ENCODE measurements at regions not wholly inside any gene's neighbourhood (a gene's known extent, or its start where the extent isn't known, plus 50 kb on each side); places are given as distances from the start of the nearest gene placed in this dataset.
A peak's percentile ranks its signal among the peaks of the same experiment; 100 is the strongest.

GRCh38 chr1:228930479-228930957 lies 195.2 kb downstream of the RHOU start:
- TF ChIP-seq CTCF (IDR thresholded peaks at IDR 0.05) = no peak
- TF ChIP-seq POLR2A (IDR thresholded peaks at IDR 0.05) = no peak
- no peak overlapping the region for H3K27ac ChIP-seq
- ATAC-seq = no peak

GRCh38 chr1:228933753-228934152 lies 198.5 kb downstream of the RHOU start:
- intact Hi-C loops (cut with DNase I) = no loop called here
- Histone ChIP-seq H3K36me3 (no peaks in the 10 kb centered on the region), H3K9me3 (no peaks in the 10 kb centered on the region), H3K27ac (no peak overlapping the region), H3K27me3 (no peaks in the 10 kb centered on the region), H3K4me1 (peaks cover 0 to 42% (median 17%) of the 10 kb centered on the region in 4 donors), H3K4me3 (no peak overlapping the region)
- TF ChIP-seq POLR2A (IDR thresholded peaks at IDR 0.05) (no peak), CTCF (IDR thresholded peaks at IDR 0.05) (no peak)
- peak in 2 of 4 donors; percentile 5 to 10 for ATAC-seq
- WGBS (ENCODE audit: insufficient coverage, low coverage, low lambda C conversion rate, missing lambda C conversion rate) = 37% methylated on average over 3 of the region's 3 CpGs
- DNase-seq = no peak

More at GRCh38 chr1:228930479-228930957, 195.2 kb downstream of the RHOU start:
- Histone ChIP-seq H3K36me3 (no peaks in the 10 kb centered on the region), H3K4me3 (no peak overlapping the region), H3K27me3 (no peaks in the 10 kb centered on the region), H3K4me1 (peaks cover 0 to 21% (median 7%) of the 10 kb centered on the region in 4 donors), H3K9me3 (no peaks in the 10 kb centered on the region)
- DNase-seq = no peak
- WGBS (ENCODE audit: insufficient coverage, low coverage, low lambda C conversion rate, missing lambda C conversion rate) = 67% methylated on average over 10 of the region's 10 CpGs
- intact Hi-C loops (cut with DNase I) = no loop called here

GRCh38 chr1:228935198-228935663 lies 200.0 kb downstream of the RHOU start:
- ATAC-seq (peak; percentile 55 to 79 (median 72)), DNase-seq (peak in 1 of 3 donors; percentile 66)
- H3K36me3 ChIP-seq = no peaks in the 10 kb centered on the region
- no peak for TF ChIP-seq CTCF (IDR thresholded peaks at IDR 0.05)
- TF ChIP-seq POLR2A (IDR thresholded peaks at IDR 0.05) = no peak
- H3K4me3 ChIP-seq = no peak overlapping the region
- peak overlapping the region in 2 of 3 donors; percentile 21 to 56 for H3K27ac ChIP-seq
- H3K9me3 ChIP-seq = no peaks in the 10 kb centered on the region
- intact Hi-C loops (cut with DNase I) = no loop called here
- no peaks in the 10 kb centered on the region for H3K27me3 ChIP-seq
- WGBS (ENCODE audit: insufficient coverage, low coverage, low lambda C conversion rate, missing lambda C conversion rate) = 32% methylated on average over 4 of the region's 4 CpGs
- peaks cover 0 to 42% (median 19%) of the 10 kb centered on the region in 4 donors for H3K4me1 ChIP-seq

- WGBS (ENCODE audit: insufficient coverage, low coverage, low lambda C conversion rate, missing lambda C conversion rate) = 58% methylated on average over 12 of the region's 15 CpGs
- TF ChIP-seq CTCF (IDR thresholded peaks at IDR 0.05) (no peak), POLR2A (IDR thresholded peaks at IDR 0.05) (no peak)
- Histone ChIP-seq H3K4me3 (no peak overlapping the region), H3K9me3 (no peaks in the 10 kb centered on the region), H3K27ac (peak overlapping the region in 2 of 3 donors; percentile 21 to 56), H3K36me3 (no peaks in the 10 kb centered on the region), H3K4me1 (peaks cover 0 to 42% (median 19%) of the 10 kb centered on the region in 4 donors), H3K27me3 (no peaks in the 10 kb centered on the region)
- intact Hi-C loops (cut with DNase I) = no loop called here
- peak in 1 of 4 donors; percentile 13 for ATAC-seq
- DNase-seq = no peak
Observed at GRCh38 chr1:228935855-228936727, 200.8 kb downstream of the RHOU start.

Data from right lobe of liver (tissue), 6 donors.